ENCODE measurements at regions not wholly inside any gene's neighbourhood (a gene's known extent, or its start where the extent isn't known, plus 50 kb on each side); places are given as distances from the start of the nearest gene placed in this dataset.

DNA sequence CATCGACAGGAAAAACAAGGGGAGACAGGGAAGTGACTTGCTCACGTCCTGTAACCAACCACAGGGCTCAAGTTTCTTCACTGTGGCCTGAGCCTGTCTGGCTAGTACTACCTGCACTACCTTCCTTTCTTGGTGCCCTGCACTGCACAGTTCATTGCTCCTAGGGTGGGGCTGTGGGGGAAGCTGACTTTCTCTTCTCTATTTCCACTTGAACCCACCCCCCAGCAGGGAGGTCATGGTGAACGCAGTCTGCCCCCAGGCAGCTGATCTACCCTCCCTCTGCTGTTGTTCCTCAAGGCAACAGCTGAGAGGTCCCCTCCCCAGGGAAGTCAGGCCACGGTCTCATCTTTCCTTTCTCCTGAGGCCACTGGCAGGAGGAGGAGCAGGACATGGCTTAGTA is 532.1 kb downstream of the SOX11 start:
- no peak overlapping the region for H3K9ac ChIP-seq (ENCODE audit: low read depth, low read length, poor library complexity, severe bottlenecking)
- no peaks in the 10 kb centered on the region for H3F3A ChIP-seq (ENCODE audit: low read depth)
- H3K27me3 ChIP-seq (ENCODE audit: insufficient read depth, low read length, poor library complexity, severe bottlenecking): no peaks in the 10 kb centered on the region
- H3K4me1 ChIP-seq (ENCODE audit: insufficient read depth, low read length, poor library complexity, severe bottlenecking): no peaks in the 10 kb centered on the region
- no peaks in the 10 kb centered on the region; the same call in 1 of the 2 replicates for H3K9me3 ChIP-seq (ENCODE audit: insufficient read depth, low read depth, low read length)
- H3K4me3 ChIP-seq (ENCODE audit: low read length, poor library complexity, severe bottlenecking): no peak overlapping the region
- H3K79me2 ChIP-seq (ENCODE audit: insufficient read depth, low read length): no peaks in the 10 kb centered on the region
- no peaks in the 10 kb centered on the region for H3K9me2 ChIP-seq (replicated peaks; ENCODE audit: low read depth, low read length)
- H3K4me2 ChIP-seq (ENCODE audit: low read depth, low read length, poor library complexity, severe bottlenecking): no peak overlapping the region
- TF ChIP-seq, protein P1, sequence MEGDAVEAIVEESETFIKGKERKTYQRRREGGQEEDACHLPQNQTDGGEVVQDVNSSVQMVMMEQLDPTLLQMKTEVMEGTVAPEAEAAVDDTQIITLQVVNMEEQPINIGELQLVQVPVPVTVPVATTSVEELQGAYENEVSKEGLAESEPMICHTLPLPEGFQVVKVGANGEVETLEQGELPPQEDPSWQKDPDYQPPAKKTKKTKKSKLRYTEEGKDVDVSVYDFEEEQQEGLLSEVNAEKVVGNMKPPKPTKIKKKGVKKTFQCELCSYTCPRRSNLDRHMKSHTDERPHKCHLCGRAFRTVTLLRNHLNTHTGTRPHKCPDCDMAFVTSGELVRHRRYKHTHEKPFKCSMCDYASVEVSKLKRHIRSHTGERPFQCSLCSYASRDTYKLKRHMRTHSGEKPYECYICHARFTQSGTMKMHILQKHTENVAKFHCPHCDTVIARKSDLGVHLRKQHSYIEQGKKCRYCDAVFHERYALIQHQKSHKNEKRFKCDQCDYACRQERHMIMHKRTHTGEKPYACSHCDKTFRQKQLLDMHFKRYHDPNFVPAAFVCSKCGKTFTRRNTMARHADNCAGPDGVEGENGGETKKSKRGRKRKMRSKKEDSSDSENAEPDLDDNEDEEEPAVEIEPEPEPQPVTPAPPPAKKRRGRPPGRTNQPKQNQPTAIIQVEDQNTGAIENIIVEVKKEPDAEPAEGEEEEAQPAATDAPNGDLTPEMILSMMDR (conservative IDR thresholded peaks at IDR 0.05; ENCODE audit: low read length): no peak
- TF ChIP-seq EZH2phosphoT487 (IDR thresholded peaks at IDR 0.05; ENCODE audit: borderline replicate concordance): no peak
- H4K20me1 ChIP-seq (ENCODE audit: insufficient read depth, low read length, poor library complexity, severe bottlenecking): no peaks in the 10 kb centered on the region
- no peak overlapping the region for H2AFZ ChIP-seq (ENCODE audit: low read length)
- no peaks in the 10 kb centered on the region for H3K36me3 ChIP-seq (ENCODE audit: insufficient read depth, low read length)

DNA sequence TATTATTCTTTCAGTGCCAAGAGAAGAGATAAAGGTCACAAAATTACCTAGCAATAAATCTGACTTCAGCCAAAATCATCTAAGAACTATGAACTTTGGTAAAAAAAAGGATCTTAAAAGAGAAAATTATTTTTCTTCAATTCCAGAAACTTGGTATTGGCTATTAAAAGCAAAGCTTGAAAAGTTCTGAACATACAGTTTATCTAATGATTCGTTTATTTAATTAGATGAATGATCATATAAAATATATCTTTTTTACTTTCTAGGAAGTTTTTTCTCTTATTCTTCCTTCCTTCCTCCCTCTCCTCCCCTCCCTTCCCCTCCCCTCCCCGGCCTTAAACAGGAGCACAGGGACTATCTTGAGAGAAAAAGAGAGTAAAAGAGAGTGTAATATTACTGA is 536.1 kb downstream of the SOX11 start:
- Histone ChIP-seq H3K36me3 (ENCODE audit: insufficient read depth, low read length) (no peaks in the 10 kb centered on the region), H3F3A (ENCODE audit: low read depth) (no peaks in the 10 kb centered on the region), H3K4me2 (ENCODE audit: low read depth, low read length, poor library complexity, severe bottlenecking) (no peak overlapping the region), H3K9me3 (ENCODE audit: insufficient read depth, low read depth, low read length) (no peaks in the 10 kb centered on the region), H3K9ac (ENCODE audit: low read depth, low read length, poor library complexity, severe bottlenecking) (no peak overlapping the region), H3K9me2 (replicated peaks; ENCODE audit: low read depth, low read length) (no peaks in the 10 kb centered on the region), H2AFZ (ENCODE audit: low read length) (no peak overlapping the region), H3K4me3 (ENCODE audit: low read length, poor library complexity, severe bottlenecking) (no peak overlapping the region), H3K4me1 (ENCODE audit: insufficient read depth, low read length, poor library complexity, severe bottlenecking) (no peaks in the 10 kb centered on the region), H3K27me3 (ENCODE audit: insufficient read depth, low read length, poor library complexity, severe bottlenecking) (no peaks in the 10 kb centered on the region), H4K20me1 (ENCODE audit: insufficient read depth, low read length, poor library complexity, severe bottlenecking) (no peaks in the 10 kb centered on the region), H3K79me2 (ENCODE audit: insufficient read depth, low read length) (no peaks in the 10 kb centered on the region)
- TF ChIP-seq EZH2phosphoT487 (IDR thresholded peaks at IDR 0.05; ENCODE audit: borderline replicate concordance): no peak
- TF ChIP-seq, protein P1 (conservative IDR thresholded peaks at IDR 0.05; ENCODE audit: low read length): no peak

DNA sequence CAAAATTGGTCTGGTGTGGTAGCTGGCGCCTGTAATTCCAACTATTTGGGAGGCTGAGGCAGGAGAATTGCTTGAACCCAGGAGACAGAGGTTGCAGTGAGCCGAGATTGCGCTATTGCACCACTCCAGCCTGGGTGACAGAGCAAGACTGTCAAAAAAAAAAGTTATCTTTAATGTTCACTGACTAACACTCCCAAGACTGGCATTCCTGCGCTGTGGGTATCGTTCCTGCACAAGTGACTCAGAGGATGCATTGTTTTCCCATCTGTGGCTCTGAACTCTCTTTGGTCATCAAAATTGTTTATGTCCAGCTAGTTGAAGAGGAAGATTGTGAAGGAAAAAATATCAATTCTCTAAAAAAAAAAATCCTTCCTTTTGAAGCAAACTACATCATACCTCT is 539.0 kb downstream of the SOX11 start:
- no peak for TF ChIP-seq EZH2phosphoT487 (IDR thresholded peaks at IDR 0.05; ENCODE audit: borderline replicate concordance)
- TF ChIP-seq, protein P1 (conservative IDR thresholded peaks at IDR 0.05; ENCODE audit: low read length): no peak
- Histone ChIP-seq H3K36me3 (ENCODE audit: insufficient read depth, low read length) (no peaks in the 10 kb centered on the region), H3K27me3 (ENCODE audit: insufficient read depth, low read length, poor library complexity, severe bottlenecking) (no peaks in the 10 kb centered on the region), H3K9me3 (ENCODE audit: insufficient read depth, low read depth, low read length) (no peaks in the 10 kb centered on the region), H2AFZ (ENCODE audit: low read length) (no peak overlapping the region), H3K9me2 (replicated peaks; ENCODE audit: low read depth, low read length) (no peaks in the 10 kb centered on the region), H3K4me3 (ENCODE audit: low read length, poor library complexity, severe bottlenecking) (no peak overlapping the region), H3K4me1 (ENCODE audit: insufficient read depth, low read length, poor library complexity, severe bottlenecking) (no peaks in the 10 kb centered on the region), H4K20me1 (ENCODE audit: insufficient read depth, low read length, poor library complexity, severe bottlenecking) (no peaks in the 10 kb centered on the region), H3K4me2 (ENCODE audit: low read depth, low read length, poor library complexity, severe bottlenecking) (no peak overlapping the region), H3K79me2 (ENCODE audit: insufficient read depth, low read length) (no peaks in the 10 kb centered on the region), H3K9ac (ENCODE audit: low read depth, low read length, poor library complexity, severe bottlenecking) (no peak overlapping the region), H3F3A (ENCODE audit: low read depth) (no peaks in the 10 kb centered on the region)

Data from Loucy (cell line).